Stimulated activated CD4-positive, alpha-beta T cell treated with anti-CD3 and anti-CD28 coated beads, Interleukin-1b, Interleukin-23, amount 100 ng/mL, for 48 hours (primary cell): ENCODE measurements at regions not wholly inside any gene's neighbourhood (a gene's known extent, or its start where the extent isn't known, plus 50 kb on each side); places are given as distances from the start of the nearest gene placed in this dataset.

Experiments
- DNase-seq: peaks from one replicate; pipeline ENCODE4 v3.0.0-alpha.2; 2020

DNA sequence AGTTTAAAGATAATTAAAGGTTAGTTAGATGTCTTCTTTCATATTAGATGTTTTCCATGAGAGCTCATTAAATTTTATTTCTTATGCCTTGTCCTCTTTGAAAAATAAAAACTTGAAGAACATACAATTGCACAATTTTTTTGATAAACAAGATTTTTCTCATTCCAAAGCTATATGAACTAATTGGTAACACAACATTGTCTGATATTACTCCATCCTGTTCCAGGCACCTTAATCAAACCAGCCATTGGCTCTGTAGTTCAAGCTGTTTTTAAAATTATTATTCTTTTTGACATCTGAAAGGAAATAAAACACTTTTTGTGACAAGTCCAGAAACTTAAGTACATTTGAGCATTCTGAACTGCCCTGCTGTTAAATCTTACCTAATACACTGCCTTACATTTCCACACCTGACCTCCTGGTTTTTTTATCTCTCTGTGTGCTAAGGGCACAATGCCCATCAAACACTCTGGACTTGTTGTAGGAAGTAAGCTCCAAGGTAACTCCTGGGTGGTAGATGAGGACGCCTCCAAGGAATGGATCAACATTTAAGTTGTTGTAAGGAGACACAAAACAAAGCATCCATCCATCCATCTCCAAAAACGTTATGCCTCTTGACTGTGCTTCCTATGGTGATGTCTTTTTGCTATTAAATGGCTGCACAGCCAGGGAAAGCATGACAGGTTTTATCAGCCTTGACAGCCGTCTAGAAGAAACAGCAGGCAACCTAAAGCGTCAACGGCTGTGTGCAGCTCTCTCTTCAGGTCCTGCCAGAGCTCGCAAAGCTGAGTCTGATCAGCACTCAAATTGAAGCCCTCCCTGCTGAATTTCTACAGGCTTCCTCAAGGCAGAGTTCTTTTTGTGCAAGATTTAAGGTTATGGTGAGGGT lies 449.9 kb upstream of the FLRT2 start:
- DNase-seq = no peak

DNA sequence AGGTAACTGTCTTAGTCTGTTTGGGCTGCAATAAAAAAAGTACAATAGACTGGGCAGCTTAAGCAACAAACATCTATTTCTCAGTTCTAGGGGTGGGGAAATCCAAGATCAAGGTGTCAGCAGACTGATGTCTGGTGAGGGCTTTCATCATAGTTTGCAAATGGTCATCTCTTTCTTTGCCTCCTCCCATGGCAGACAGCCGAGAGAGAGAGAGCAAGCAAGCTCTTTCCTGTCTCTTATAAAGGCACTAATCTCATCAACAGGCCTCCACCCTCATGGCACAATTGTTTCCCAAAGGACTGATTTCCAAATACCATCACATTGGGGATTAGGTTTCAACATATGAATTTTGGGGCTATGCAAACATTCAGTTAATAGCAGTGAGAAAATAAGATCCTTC lies 445.6 kb upstream of the FLRT2 start:
- DNase-seq = no peak

DNA sequence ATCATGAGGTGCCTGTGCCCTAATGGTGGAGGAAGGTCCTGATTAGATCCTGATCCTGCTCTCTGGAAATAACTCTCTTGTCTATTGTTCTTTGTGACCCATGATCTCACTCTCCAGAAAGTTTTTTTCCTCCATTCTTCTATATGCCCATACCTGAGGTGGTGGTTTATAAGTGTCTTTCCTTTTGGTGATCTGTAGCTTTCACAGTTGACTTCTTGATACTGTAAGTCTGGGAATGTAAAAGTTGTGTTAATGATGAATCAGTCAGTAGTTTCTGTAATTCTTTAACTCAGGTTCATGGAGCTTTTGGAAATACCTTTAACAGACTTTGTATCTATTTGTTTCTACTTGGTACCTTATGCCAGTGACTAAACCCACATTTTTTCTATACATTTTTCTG lies 444.0 kb upstream of the FLRT2 start:
- no peak for DNase-seq

DNA sequence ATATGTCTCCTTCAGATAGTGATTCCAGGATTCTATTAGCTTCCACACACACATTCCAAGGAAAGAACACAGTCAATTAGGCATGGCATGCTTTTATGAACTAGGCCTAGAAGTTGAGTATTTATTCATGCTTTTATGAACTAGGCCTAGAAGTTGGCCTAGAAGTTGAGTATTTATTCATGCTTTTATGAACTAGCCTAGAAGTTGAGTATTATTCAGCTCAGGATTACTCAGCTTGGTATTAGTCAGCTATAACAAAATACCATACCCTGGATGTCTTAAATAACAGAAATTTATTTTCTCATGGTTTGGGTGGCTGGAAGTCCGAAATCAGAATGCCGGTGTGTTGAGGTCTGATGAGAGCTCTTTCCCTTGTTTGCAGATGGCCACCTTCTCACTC lies 442.7 kb upstream of the FLRT2 start:
- no peak for DNase-seq

DNA sequence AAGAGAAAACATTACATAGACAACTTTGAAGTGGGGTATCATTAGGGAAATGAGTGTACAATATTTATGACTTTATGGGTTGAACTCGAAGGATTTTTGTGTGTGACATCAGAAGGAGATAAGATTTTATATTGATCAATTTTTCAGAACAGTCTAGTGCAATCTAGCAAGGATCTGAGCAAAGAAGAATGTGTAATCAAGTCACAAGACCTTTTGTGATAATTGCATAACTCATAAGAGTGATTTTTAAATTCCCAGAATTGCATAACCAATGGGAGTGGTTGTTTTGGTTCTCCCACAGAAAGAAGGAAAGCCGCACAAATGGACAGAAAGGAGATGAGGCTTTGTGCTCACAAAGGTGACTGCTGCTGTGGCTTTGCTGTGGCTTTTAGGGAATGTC lies 441.8 kb upstream of the FLRT2 start:
- no peak for DNase-seq

DNA sequence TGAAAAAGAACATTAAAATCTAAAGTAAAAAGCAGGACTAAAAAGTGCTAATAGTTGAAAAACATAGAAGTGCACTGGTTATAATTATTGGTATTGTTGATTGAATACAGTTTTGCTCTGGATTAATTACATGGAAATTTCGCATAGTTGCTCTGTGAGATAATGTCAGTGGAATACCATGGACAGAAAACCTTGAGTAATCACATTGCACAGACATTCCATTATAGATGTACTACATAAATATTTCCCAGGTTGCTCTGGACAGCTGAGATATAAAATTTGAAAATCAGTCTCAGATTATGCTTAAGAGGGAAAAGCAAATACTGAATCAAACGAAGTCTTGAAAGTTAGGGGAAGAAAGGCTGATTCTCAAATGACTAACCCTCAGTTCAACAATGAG lies 439.3 kb upstream of the FLRT2 start:
- DNase-seq = no peak

DNA sequence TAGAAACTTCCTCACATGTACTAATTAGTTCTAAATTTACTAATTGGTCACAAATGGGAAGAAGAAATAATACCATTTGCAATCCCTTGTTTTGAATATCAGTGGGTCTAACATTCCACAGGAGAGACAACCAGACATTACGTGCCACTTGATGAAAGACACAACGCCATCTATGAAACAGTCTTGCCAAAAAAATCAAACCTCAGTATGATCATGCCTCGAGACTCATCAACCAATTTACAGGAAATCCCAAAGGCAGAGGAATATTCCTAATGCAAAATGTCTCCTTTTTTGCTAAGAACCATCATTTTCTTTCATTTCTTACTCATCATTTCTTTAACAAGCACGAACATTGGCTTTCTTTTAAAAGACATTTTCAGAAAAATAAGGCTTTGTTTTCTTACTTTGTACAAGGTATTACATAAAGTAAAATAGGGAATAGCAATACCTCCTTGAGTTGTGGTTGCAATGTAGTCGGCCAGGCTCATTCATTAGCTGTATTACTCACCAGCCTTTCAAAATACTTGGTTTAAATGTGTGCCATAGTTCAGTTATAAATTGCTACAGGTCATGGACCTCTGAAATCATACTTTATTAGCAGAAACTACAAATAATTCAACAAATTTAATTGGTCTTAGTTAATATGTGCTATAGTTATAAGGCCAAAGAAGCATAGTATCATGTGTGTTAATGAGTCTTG lies 436.2 kb upstream of the FLRT2 start:
- DNase-seq = no peak

DNA sequence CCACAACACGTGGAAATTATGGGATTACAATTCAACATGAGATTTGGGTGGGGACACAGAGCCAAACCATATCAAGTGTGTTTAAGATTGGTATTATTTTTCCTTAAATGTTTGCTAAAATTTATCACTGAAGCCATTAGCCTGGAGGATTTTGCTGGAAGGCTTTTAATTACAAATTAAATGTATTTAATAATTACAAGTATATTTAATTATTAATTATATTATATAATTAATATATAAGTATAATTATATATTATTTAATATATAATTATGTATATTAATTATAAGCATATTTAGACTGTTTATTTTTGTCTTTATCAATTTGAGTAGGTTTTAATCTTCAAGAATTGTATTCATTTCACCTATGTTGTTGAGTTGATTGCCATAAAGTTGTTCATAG lies 427.4 kb upstream of the FLRT2 start:
- DNase-seq = no peak

DNA sequence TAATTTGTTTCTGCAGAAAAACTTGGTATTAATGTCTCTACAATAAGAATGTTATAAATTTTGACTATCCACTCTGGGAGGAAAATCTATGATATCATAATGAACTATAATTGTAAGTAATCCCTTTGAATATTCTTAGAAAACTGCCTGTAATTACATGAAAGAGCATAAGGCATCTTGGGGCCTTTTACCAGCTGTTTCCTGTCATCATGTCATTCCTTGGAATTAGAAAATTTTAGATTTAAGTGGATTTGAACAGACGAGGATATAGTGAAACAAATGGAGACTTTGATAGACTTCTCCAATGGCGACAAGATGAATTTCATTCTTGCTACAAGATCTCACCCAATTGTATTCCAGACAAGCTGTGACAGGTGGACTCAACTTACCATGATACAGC lies 423.4 kb upstream of the FLRT2 start:
- DNase-seq = no peak

DNA sequence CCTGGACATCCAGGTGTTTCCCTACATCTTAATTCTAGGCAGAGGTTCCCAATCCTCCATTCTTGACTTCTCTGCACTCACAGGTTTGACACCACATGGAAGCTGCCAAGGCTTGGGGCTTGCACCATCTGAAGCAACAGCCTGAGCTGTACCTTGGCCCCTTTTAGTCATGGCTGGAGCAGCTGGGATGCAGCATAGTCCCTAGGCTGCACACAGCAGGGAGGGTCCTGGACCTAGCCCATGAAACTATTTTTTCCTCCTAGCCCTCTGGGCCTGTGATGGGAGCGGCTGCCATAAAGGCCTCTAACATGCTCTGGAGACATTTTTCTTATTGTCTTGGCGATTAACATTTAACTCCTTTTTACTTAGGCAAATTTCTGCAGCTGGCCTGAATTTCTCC lies 417.2 kb upstream of the FLRT2 start:
- no peak for DNase-seq

DNA sequence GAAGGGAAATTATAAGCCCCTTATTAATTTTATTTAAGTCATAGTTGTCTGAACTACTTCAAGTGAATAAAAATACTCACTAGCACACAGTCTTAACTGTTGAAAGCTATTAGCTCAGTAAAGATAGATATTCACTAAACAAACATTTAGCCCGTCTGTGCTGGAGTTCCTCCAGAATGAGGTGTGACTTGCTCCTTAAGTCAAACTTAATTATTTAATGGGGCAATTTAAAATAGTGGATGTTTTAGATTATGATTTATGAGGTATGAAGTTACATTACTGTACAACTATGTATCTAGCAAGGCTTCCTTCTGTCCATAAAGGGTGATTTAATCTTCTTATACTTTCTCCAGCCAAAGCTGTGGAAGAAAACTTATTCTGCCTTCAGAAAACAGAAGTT lies 414.0 kb upstream of the FLRT2 start:
- no peak for DNase-seq

DNA sequence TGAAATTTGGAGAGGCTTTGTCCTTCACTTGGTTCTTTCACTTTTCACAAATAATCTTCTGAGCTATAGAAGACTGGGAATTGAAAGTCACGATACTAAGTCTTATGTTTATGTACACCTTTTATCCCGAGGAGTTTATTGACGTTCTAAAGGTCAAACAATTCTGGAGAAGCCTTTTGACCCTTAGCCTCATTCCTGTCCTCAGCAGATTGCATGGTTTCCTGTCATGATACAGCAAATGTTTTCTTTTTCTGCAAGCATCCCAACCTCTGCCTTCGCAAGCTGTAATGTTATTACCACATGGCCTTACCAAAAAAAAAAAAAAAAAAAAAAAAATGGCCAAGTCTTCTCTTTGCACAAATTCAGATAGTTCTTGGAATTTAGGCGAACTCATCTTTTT lies 411.7 kb upstream of the FLRT2 start:
- DNase-seq = no peak

DNA sequence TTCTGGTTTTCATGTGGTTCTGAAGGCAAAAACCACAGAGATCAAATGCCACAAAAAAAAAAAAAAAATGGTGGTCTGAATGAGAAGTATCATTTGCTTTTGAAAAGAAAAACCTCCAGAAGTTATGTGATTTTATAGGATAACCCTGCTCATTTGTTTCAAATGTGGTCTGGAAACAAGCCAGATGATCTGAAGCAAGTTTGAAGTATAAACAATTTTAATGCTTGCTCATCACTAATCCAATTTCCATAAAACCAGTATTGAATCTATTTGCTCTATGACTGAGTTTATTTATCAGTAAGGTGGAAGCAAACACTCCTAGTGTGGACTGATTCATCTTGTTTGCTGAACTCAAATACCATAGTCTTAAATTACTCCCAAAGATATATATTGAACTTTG lies 407.3 kb upstream of the FLRT2 start:
- DNase-seq = no peak

DNA sequence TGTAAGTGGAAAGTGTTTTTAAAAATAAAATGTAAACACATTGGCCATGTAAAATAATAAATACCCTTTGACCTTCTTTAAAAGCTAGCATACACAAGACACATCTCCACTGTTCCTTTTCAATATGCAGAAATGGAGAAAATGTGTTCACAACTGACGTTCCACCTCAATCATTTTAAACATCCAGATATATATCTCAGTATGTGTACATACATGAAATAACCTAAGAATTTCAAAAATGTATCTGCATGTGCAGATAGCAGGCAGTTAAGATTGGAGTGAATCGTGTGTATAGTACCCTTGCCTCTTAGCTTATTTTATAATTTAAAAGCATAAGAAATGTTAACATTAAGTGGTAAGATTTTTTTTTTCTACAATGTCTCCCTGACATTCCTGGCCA lies 406.2 kb upstream of the FLRT2 start:
- no peak for DNase-seq

DNA sequence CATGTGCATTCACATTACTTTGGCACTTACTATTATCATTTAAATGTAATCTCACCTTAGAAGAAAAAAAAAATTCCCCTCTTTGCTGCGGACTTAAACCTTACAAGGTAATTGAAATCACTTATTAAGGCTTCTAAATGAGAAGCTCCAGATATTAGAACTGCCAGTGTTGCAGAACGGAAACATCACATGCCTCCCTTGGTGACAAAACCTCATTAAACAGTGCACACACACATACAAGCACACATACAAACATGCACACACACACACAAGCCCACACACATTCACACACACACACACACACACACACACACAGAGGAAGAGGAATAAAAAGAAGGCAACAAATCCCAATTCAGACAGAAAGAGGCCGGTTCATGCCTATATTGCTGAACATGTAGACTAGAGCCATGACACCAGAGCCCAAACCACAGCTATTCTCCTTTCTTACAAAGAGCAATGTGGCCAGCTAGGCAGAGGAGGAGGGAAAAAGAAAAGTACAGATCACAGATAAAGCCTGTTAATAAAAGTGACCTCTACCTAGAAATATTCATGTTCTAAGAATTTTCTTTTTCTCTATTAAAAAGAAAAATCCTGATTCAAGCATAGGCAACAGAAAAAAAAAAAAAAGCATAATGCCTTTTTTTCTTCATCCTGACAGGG lies 405.2 kb upstream of the FLRT2 start:
- no peak for DNase-seq

DNA sequence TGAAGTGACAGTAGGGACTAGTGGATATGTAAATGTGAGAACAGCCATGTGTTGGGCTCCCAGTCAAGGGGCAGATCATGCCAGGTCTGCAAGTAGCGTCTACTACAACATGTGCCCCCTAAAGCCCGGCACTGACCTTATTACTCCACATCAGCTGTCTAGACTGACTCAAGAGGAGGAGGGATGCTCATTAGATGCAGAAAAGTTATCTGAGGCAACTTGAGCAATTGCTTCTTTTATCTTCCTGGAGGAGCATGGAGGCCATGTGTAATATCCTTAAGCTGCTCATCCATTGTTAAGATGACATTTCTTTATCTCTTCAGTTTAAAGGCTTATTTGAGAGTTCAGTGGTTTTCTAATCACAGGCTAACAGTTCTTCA lies 404.7 kb upstream of the FLRT2 start:
- DNase-seq = no peak

DNA sequence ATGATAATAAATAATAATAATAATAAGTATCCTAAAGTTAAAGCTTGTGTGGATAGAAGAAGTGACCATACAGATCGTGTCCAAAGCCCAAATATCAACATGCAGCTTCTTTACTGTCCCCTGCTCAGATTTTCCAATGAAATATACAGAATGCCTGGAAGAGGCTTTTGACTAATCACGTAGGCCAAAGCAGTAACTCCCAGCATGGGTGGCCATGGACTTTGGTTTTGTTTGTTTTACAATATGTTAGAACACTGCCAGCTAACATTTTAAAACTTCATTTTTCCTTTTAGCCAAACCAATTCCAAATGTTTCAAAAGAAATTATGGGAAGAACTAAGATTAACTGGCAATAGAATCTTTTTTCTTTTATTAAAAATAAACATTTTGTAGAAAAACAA lies 400.0 kb upstream of the FLRT2 start:
- no peak for DNase-seq

DNA sequence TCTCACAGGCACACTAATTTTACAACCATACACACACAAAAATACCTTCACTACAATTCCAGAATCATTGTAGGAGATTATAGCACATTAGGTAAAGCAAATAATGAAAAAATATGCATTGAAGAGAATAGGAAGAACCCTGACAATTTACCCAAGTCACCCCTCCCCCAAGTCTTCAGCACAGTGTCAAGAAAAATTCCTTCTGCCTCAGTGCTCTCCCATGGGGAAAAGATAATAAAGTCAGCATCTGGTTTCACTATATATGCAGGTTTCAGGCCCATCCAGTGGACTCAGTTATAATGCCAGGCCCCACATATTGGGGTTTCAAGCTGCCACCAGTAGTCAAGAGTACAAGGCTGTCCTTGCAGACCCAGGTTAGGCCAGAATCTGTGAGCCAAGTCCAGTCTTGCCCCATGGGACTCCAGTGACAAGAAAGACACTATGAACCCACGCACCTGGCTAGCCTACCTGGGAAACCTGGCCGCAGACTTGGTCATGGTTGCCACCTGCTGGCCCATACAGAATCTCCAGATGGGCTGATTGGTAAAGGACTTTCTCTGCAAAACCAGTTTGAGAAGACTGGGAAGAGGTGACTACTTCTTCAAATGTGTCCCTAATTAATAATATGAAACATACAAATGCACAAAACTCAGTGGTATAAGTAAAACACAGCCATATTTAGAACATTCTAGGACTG lies 398.6 kb upstream of the FLRT2 start:
- DNase-seq = no peak

DNA sequence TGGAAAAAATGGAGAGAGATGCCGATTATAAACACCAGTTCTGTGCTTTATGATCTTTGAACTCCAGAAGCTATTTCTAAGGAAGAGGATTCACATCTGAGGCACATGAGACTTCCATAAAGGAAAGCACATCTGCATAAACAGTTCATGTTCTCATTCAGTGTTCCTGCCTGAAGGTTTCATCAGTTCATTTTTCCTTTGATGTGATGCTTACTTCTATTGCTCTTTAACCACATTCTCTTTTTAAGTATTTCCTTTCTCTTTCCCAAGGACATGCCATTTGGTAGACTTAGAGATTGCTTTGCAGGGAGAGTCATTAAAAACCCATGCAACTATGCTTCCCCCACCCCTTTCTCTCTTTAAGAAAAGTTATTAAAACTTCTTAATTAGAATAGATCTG lies 387.0 kb upstream of the FLRT2 start:
- no peak for DNase-seq

DNA sequence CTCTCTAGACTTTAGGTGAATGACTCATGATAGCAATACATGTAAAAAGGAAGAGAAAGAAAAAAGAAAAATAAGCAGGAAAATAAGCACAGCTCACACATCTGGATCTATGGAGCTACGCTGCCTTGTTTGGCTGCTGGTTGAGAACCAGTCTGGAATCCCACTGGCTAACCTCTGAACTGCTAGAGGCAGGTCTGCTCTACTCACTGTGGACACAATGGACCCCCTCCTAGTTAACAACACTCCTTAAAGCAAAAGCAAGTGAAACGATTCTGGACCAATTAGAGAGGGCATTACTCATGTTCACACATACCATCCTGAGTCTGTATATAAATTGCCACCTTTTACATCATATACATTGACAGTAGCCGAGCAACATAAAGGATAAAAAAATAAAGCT lies 383.2 kb upstream of the FLRT2 start:
- DNase-seq = no peak

DNA sequence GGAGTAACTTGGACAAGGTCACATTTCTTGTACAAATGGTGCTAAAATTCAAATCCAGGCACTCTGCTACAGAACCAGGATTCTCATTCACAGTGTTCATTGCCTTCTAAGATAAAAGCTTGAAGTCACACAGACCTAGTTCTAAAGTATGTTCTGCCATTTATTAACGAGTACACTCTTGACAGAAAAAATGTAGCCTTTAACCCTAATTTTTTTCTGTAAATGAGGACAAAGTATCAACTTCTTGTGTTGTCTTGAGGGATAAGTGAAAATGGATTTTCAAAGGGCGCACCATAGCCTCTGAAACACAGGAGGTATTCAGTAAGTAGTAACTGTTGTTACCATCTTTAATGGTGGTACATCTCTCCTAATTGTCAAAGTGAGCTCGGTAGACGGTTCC lies 379.8 kb upstream of the FLRT2 start:
- DNase-seq = no peak

DNA sequence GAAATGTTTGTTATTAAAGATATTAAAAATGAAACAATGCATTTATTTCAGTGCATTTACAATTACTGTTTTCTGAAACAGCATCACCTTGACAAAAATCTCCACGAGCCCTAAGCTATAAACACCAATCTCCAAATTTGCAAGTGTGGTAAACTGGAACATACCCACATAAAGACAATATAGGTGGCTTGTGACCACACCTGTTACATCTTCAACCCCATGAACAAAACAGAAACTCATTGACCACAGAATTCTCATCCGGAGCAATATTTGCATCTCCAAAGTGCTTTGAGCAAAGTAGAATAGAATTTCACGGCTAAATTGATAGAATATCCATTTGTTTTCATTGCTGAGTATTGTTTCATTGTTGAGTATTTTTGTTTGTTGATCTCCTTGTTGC lies 375.2 kb upstream of the FLRT2 start:
- no peak for DNase-seq

DNA sequence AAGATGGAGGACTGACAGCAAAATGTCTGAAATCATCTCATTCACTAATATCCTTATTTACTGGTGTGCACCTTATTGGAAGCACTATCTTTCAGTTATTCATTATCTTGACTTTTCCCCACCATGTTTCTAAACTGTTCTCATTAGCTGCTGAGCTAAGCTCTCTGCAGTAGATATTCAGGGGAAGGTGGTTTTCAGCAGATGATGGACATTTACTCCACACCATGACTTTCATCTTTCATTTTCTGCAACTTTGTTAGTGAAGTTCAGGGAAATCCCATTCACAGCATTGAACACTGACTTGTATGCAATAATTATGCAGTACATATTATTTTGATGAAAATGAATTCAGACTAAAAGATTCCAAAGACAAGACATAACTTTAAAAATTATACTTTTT lies 373.6 kb upstream of the FLRT2 start:
- DNase-seq = no peak

DNA sequence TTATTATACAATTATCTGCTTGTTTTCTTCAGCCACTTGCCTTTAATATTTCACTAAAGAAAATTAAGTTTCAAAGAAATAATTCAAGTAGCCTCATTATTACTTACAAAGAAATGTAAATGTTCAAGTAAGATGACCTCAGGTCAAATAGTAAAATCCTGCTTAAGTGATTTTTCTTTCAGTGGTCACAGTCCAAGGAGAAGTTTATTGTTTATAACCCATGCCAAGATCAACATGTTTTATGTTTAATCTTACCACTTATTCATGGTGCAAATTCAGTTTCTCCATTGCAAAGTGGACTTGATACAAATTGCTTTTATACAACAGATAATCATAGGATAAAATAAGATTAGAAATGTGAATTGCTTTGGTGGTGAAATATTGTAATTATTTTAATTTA lies 370.2 kb upstream of the FLRT2 start:
- no peak for DNase-seq
